ENCODE measurements at regions not wholly inside any gene's neighbourhood (a gene's known extent, or its start where the extent isn't known, plus 50 kb on each side); places are given as distances from the start of the nearest gene placed in this dataset.

DNA sequence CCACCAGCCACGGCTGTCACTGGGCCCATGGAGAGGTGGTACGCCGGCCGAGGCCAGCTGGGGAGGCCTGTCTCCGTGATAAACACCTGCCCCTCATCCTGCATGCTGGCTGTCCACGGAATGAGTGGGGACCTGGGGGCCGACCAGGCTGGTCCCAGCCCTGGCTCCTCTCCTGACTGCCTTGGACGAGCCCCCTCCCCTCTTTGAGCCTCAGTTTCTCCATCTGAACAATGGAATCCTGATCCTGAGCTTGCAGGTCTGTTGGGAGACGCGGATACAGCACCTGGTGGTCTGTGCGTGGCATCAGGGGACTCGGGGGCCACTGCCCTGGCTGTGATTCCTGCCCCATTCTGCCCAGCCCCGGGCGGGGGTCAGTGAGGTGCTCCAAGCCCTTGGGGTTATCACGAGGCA lies 109.9 kb downstream of the MICALL2 start (continued):
- TF ChIP-seq, protein P1, sequence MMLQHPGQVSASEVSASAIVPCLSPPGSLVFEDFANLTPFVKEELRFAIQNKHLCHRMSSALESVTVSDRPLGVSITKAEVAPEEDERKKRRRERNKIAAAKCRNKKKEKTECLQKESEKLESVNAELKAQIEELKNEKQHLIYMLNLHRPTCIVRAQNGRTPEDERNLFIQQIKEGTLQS (CRISPR knock-in tag; conservative IDR thresholded peaks at IDR 0.05) = no peak
- TF ChIP-seq IRF2 (CRISPR knock-in tag; IDR thresholded peaks at IDR 0.05; ENCODE audit: borderline replicate concordance, low read depth) (no peak), CBFB (CRISPR knock-in tag; IDR thresholded peaks at IDR 0.05; ENCODE audit: low read depth) (no peak)
- TF ChIP-seq, protein P2, sequence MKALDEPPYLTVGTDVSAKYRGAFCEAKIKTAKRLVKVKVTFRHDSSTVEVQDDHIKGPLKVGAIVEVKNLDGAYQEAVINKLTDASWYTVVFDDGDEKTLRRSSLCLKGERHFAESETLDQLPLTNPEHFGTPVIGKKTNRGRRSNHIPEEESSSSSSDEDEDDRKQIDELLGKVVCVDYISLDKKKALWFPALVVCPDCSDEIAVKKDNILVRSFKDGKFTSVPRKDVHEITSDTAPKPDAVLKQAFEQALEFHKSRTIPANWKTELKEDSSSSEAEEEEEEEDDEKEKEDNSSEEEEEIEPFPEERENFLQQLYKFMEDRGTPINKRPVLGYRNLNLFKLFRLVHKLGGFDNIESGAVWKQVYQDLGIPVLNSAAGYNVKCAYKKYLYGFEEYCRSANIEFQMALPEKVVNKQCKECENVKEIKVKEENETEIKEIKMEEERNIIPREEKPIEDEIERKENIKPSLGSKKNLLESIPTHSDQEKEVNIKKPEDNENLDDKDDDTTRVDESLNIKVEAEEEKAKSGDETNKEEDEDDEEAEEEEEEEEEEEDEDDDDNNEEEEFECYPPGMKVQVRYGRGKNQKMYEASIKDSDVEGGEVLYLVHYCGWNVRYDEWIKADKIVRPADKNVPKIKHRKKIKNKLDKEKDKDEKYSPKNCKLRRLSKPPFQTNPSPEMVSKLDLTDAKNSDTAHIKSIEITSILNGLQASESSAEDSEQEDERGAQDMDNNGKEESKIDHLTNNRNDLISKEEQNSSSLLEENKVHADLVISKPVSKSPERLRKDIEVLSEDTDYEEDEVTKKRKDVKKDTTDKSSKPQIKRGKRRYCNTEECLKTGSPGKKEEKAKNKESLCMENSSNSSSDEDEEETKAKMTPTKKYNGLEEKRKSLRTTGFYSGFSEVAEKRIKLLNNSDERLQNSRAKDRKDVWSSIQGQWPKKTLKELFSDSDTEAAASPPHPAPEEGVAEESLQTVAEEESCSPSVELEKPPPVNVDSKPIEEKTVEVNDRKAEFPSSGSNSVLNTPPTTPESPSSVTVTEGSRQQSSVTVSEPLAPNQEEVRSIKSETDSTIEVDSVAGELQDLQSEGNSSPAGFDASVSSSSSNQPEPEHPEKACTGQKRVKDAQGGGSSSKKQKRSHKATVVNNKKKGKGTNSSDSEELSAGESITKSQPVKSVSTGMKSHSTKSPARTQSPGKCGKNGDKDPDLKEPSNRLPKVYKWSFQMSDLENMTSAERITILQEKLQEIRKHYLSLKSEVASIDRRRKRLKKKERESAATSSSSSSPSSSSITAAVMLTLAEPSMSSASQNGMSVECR (CRISPR knock-in tag; IDR thresholded peaks at IDR 0.05; ENCODE audit: borderline replicate concordance) = no peak
- TF ChIP-seq, protein P3, sequence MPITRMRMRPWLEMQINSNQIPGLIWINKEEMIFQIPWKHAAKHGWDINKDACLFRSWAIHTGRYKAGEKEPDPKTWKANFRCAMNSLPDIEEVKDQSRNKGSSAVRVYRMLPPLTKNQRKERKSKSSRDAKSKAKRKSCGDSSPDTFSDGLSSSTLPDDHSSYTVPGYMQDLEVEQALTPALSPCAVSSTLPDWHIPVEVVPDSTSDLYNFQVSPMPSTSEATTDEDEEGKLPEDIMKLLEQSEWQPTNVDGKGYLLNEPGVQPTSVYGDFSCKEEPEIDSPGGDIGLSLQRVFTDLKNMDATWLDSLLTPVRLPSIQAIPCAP (CRISPR knock-in tag; IDR thresholded peaks at IDR 0.05) = no peak

DNA sequence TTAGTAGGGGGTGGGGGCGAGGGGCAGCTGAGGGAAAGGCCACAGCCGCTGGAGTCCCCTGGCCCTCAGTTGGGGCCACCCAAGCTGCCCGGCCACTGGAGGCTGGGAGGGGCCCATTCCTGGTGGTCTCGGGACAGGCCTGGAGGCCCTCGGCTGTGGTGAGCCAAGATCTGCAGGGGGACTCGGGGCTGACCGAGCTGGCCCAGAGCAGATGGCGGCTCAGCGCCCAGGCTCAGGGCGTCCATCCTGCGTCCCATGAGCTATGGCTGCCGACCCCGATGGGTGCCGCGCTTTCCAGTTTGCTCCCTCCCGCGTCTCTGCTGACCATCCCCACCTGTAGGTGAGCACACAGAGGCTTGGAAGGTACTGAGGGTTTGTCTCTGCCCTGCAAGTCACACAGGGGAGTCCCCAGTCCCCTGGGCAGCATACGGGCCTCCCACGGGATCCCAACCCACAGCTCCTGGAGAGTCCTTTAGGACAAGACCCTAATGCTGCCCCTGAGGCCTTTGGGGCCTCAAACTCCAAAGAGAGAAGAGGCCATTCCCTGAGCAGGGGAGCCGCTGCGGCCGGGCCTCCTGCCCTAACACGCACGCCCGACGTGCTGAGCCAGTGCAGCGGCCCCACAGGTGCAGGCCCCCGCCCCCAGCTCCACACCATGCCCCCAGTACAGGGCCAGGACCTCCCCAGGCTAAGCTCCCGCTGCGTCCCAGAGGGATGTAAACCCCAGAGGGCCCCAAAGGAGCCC lies 107.2 kb downstream of the MICALL2 start:
- ATAC-seq = no peak
- no peak for DNase-seq (ENCODE audit: low spot score)
- CTCF ChIA-PET = interaction anchor here (0.6 to 1.2 kb wide), 3 partner anchors 17 to 175 kb away, joined by 3 to 6 read pairs (median 5); no protein-coding TSS in a partner anchor

More for the DNA sequence above, 107.2 kb downstream of the MICALL2 start:
- Mint-ChIP-seq H3K27ac (no peak overlapping the region), H3K27me3 (ENCODE audit: low read depth) (no peaks in the 10 kb centered on the region), H3K9me3 (no peaks in the 10 kb centered on the region), H3K36me3 (no peaks in the 10 kb centered on the region), H3K4me1 (no peaks in the 10 kb centered on the region), H3K4me3 (no peak overlapping the region)
- TF ChIP-seq MXD4 (CRISPR knock-in tag; IDR thresholded peaks at IDR 0.05; ENCODE audit: borderline replicate concordance) = no peak
- TF ChIP-seq, protein P4, sequence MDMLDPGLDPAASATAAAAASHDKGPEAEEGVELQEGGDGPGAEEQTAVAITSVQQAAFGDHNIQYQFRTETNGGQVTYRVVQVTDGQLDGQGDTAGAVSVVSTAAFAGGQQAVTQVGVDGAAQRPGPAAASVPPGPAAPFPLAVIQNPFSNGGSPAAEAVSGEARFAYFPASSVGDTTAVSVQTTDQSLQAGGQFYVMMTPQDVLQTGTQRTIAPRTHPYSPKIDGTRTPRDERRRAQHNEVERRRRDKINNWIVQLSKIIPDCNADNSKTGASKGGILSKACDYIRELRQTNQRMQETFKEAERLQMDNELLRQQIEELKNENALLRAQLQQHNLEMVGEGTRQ (CRISPR knock-in tag; IDR thresholded peaks at IDR 0.05) = no peak
- TF ChIP-seq JUN (CRISPR knock-in tag; IDR thresholded peaks at IDR 0.05) = no peak
- no peak for TF ChIP-seq CREM (CRISPR knock-in tag; IDR thresholded peaks at IDR 0.05)
- TF ChIP-seq, protein P5, sequence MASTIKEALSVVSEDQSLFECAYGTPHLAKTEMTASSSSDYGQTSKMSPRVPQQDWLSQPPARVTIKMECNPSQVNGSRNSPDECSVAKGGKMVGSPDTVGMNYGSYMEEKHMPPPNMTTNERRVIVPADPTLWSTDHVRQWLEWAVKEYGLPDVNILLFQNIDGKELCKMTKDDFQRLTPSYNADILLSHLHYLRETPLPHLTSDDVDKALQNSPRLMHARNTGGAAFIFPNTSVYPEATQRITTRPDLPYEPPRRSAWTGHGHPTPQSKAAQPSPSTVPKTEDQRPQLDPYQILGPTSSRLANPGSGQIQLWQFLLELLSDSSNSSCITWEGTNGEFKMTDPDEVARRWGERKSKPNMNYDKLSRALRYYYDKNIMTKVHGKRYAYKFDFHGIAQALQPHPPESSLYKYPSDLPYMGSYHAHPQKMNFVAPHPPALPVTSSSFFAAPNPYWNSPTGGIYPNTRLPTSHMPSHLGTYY (CRISPR knock-in tag; IDR thresholded peaks at IDR 0.05) = no peak
- TF ChIP-seq ZNF317 (CRISPR knock-in tag; IDR thresholded peaks at IDR 0.05; ENCODE audit: borderline replicate concordance, low read depth) = no peak
- TF ChIP-seq, protein P6, sequence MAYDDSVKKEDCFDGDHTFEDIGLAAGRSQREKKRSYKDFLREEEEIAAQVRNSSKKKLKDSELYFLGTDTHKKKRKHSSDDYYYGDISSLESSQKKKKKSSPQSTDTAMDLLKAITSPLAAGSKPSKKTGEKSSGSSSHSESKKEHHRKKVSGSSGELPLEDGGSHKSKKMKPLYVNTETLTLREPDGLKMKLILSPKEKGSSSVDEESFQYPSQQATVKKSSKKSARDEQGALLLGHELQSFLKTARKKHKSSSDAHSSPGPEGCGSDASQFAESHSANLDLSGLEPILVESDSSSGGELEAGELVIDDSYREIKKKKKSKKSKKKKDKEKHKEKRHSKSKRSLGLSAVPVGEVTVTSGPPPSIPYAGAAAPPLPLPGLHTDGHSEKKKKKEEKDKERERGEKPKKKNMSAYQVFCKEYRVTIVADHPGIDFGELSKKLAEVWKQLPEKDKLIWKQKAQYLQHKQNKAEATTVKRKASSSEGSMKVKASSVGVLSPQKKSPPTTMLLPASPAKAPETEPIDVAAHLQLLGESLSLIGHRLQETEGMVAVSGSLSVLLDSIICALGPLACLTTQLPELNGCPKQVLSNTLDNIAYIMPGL (CRISPR knock-in tag; IDR thresholded peaks at IDR 0.05) = no peak
- POLR2A ChIA-PET = interaction anchor here (0.6 kb wide), 1 partner anchor 36 kb away, joined by 4 read pairs; no protein-coding TSS in a partner anchor

Measured in WTC11 (cell line).